ENCODE measurements at regions not wholly inside any gene's neighbourhood (a gene's known extent, or its start where the extent isn't known, plus 50 kb on each side); places are given as distances from the start of the nearest gene placed in this dataset.

DNA sequence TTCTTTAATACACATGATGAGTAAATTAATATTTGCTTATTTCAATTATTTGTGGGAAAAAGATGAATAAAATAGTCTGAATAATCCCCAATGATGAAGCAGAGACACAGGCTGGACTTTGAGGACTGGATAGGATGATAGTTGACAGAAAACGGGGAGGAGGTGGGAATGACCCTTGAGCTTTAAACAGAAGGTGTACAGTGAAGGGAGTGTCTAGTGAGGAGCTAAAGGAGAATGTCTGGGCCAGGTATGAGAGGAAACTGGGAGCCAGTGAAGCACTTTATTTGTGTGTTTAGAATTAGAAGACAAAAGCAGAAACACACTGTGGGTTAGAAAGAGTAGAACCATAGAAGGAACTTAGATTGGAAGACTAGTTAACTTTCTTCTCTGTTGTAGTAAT lies 230.4 kb upstream of the CA10 start:
- DNase-seq (ENCODE audit: low read depth): no peak

DNA sequence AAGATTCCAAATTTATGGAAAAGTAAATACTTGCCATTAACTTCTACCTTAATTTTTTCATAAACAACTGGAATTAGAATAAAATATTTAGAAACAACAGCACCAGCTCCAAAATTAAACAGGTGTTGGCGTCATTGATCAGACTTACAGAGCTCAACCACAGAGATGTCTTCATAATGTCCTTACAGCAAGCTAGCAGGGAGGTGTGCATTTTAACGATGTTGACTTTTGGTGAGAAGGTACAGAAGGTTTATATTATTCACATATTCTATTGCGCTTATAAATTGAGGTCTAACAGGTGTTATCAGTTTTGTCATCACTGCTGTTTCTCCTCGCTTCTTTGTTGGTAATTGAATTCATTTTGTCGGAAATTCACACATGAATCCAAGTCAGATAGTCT lies 226.2 kb upstream of the CA10 start:
- no peak overlapping the region for H3K4me3 ChIP-seq (ENCODE audit: low read depth, low read length)
- TF ChIP-seq, protein P1, sequence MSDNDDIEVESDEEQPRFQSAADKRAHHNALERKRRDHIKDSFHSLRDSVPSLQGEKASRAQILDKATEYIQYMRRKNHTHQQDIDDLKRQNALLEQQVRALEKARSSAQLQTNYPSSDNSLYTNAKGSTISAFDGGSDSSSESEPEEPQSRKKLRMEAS (IDR thresholded peaks at IDR 0.05; ENCODE audit: low read depth, low read length): no peak
- TF ChIP-seq, protein P2, sequence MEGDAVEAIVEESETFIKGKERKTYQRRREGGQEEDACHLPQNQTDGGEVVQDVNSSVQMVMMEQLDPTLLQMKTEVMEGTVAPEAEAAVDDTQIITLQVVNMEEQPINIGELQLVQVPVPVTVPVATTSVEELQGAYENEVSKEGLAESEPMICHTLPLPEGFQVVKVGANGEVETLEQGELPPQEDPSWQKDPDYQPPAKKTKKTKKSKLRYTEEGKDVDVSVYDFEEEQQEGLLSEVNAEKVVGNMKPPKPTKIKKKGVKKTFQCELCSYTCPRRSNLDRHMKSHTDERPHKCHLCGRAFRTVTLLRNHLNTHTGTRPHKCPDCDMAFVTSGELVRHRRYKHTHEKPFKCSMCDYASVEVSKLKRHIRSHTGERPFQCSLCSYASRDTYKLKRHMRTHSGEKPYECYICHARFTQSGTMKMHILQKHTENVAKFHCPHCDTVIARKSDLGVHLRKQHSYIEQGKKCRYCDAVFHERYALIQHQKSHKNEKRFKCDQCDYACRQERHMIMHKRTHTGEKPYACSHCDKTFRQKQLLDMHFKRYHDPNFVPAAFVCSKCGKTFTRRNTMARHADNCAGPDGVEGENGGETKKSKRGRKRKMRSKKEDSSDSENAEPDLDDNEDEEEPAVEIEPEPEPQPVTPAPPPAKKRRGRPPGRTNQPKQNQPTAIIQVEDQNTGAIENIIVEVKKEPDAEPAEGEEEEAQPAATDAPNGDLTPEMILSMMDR (IDR thresholded peaks at IDR 0.05; ENCODE audit: low read depth, low read length): no peak
- TF ChIP-seq POLR2A (IDR thresholded peaks at IDR 0.05; ENCODE audit: extremely low read depth, insufficient read length): no peak
- TF ChIP-seq MYC (IDR thresholded peaks at IDR 0.05; ENCODE audit: low read depth, low read length): no peak
- DNase-seq (ENCODE audit: low read depth): no peak

More for the DNA sequence above, 230.4 kb upstream of the CA10 start:
- TF ChIP-seq MYC (IDR thresholded peaks at IDR 0.05; ENCODE audit: low read depth, low read length) (no peak), POLR2A (IDR thresholded peaks at IDR 0.05; ENCODE audit: extremely low read depth, insufficient read length) (no peak)
- TF ChIP-seq, protein P1 (IDR thresholded peaks at IDR 0.05; ENCODE audit: low read depth, low read length): no peak
- TF ChIP-seq, protein P2 (IDR thresholded peaks at IDR 0.05; ENCODE audit: low read depth, low read length): no peak
- H3K4me3 ChIP-seq (ENCODE audit: low read depth, low read length): no peak overlapping the region

DNA sequence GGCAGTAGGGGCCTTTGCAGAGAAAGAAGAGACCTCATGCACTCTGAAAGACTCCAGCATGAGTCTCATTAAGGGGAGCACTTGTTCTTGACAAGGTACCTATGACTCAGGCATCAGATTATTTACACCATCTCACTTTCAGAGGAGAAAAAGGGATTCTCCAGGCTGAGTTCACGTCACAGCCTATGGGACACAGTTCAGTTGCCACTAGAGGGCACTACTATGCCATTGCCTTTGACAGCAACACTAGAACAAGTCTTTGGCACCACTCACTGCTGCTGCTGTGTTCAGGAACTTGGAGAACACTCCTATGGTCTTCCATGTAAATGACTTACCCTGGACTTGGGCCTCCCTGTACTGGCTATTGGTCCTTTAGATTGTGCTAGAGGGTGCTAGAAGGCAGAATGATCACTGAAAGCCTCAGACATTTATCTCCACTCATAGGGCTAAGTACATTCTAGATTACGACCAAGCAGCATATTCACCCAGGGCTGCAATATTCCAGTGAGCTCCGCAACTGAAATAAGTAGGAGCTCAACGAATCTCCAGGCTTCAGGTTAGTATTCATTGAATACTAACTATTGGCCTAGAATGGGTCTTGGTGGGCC lies 225.1 kb upstream of the CA10 start:
- no peak for TF ChIP-seq POLR2A (IDR thresholded peaks at IDR 0.05; ENCODE audit: extremely low read depth, insufficient read length)
- TF ChIP-seq, protein P2 (IDR thresholded peaks at IDR 0.05; ENCODE audit: low read depth, low read length): peak; percentile 83
- H3K4me3 ChIP-seq (ENCODE audit: low read depth, low read length): no peak overlapping the region
- peak; percentile 62 for DNase-seq (ENCODE audit: low read depth)

DNA sequence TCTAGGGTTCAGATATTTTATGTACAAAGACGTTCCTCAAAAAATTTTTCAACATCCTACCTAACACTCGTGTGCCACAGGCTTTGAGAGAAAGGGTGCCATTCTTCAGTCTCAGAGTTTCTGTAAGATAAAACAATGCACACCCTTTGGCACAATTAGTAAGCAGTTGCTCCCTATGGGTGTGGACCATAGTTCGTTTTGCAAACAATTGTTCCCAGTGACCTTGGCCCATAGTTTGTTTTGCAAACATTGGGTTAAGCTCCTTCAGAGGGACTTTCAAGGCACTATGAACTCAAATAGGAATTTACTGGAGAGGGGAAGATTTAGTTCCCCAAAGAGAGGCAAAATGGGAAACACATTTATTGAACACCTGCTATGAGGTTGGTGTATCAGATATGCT lies 220.3 kb upstream of the CA10 start:
- no peak overlapping the region for H3K4me3 ChIP-seq (ENCODE audit: low read depth, low read length)
- DNase-seq (ENCODE audit: low read depth): no peak
- TF ChIP-seq, protein P2 (IDR thresholded peaks at IDR 0.05; ENCODE audit: low read depth, low read length): no peak

DNA sequence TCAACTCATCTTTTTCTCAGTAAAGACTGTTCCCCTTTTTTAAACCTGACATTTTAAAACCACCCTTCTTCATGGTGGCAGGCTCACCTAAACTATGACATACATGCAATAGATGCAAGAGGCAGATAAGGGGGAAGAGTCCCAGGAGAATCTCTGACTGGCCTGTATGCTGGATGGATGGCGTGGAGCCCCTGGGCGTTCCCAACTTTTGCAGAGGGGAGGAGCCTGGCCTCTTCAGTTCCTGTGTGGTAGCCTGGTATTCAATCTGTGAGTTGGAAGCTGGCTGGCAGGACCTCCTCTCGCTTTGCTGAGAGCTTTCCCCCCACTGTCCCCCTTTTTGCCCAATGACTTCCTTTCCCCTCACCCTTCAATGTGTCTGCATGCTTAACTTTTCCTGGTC lies 217.6 kb upstream of the CA10 start:
- no peak overlapping the region for H3K4me3 ChIP-seq (ENCODE audit: low read depth, low read length)
- DNase-seq (ENCODE audit: low read depth): peak; percentile 1
- TF ChIP-seq, protein P1 (IDR thresholded peaks at IDR 0.05; ENCODE audit: low read depth, low read length): no peak
- TF ChIP-seq, protein P2 (IDR thresholded peaks at IDR 0.05; ENCODE audit: low read depth, low read length): no peak
- TF ChIP-seq MYC (IDR thresholded peaks at IDR 0.05; ENCODE audit: low read depth, low read length) (no peak), POLR2A (IDR thresholded peaks at IDR 0.05; ENCODE audit: extremely low read depth, insufficient read length) (no peak)

DNA sequence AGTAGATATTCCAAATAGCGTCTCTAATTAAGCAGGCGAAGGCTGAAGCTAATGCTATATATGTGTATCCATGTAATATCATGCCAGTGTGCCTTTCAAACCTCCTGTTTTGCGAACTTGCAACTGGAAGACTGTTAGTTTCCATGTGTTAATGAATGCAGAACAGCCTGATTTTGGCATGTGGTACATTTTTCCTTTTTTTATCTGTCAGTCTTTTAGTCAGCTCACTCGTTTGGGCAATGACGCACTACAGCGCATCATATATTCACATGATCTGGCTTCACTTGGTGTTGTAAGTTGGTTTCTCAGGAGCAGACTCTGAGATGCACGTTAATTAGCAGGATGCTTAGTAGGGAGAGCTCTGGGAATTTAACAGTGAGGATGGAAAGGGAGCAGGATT lies 210.4 kb upstream of the CA10 start:
- DNase-seq (ENCODE audit: low read depth): no peak
- H3K4me3 ChIP-seq (ENCODE audit: low read depth, low read length): no peak overlapping the region
- TF ChIP-seq, protein P1 (IDR thresholded peaks at IDR 0.05; ENCODE audit: low read depth, low read length): no peak
- TF ChIP-seq MYC (IDR thresholded peaks at IDR 0.05; ENCODE audit: low read depth, low read length) (no peak), POLR2A (IDR thresholded peaks at IDR 0.05; ENCODE audit: extremely low read depth, insufficient read length) (no peak)
- TF ChIP-seq, protein P2 (IDR thresholded peaks at IDR 0.05; ENCODE audit: low read depth, low read length): no peak
